HEK293 (cell line): ENCODE measurements at regions not wholly inside any gene's neighbourhood (a gene's known extent, or its start where the extent isn't known, plus 50 kb on each side); places are given as distances from the start of the nearest gene placed in this dataset.

Experiments used
- CTCF ChIP-seq: fragments of 450-650 bp; formaldehyde crosslinking; IDR thresholded peaks from 2 replicates; pipeline ENCODE4 v1.5.1; 2016; ENCODE audit warnings: missing biosample characterization, missing genetic modification characterization
- HOXA7 ChIP-seq: sonication (generic); formaldehyde crosslinking; IDR thresholded peaks from 2 replicates; pipeline ENCODE4 v1.8.1; 2022; ENCODE audit warnings: missing genetic modification reagents, borderline replicate concordance
- KLF8 ChIP-seq: fragments of 450-650 bp; formaldehyde crosslinking; IDR thresholded peaks from 2 replicates; pipeline ENCODE4 v1.5.1; 2016; ENCODE audit warnings: missing biosample characterization, missing genetic modification characterization
- YY1 ChIP-seq: fragments of 450-650 bp; formaldehyde crosslinking; IDR thresholded peaks from 2 replicates; pipeline ENCODE4 v1.5.1; 2018; ENCODE audit warnings: missing biosample characterization, missing genetic modification characterization
- ZBTB20 ChIP-seq: fragments of 450-650 bp; formaldehyde crosslinking; IDR thresholded peaks from 2 replicates; pipeline ENCODE4 v1.5.1; 2016; ENCODE audit warnings: missing biosample characterization, missing genetic modification characterization
- ZEB2 ChIP-seq: fragments of 450-650 bp; formaldehyde crosslinking; IDR thresholded peaks from 2 replicates; pipeline ENCODE4 v1.5.1; 2016; ENCODE audit warnings: missing biosample characterization, missing genetic modification characterization
- ZNF146 ChIP-seq: fragments of 450-650 bp; formaldehyde crosslinking; IDR thresholded peaks from 2 replicates; pipeline ENCODE4 v1.5.1; 2016; ENCODE audit warnings: missing biosample characterization, missing genetic modification characterization
- ZNF24 ChIP-seq: fragments of 450-650 bp; formaldehyde crosslinking; IDR thresholded peaks from 2 replicates; pipeline ENCODE4 v1.5.1; 2016; ENCODE audit warnings: missing biosample characterization, missing genetic modification characterization
- ZNF571 ChIP-seq: fragments of 450-650 bp; formaldehyde crosslinking; IDR thresholded peaks from 2 replicates; pipeline ENCODE4 v1.5.0; 2017; ENCODE audit warnings: missing biosample characterization, missing genetic modification characterization

- TF ChIP-seq CTCF (tag by site-specific recombination) (no peak), HOXA7 (CRISPR knock-in tag) (no peak), ZNF24 (no peak), ZBTB20 (tag by site-specific recombination) (no peak), KLF8 (tag by site-specific recombination) (no peak), ZNF146 (tag by site-specific recombination) (no peak), ZNF571 (tag by site-specific recombination) (no peak), ZEB2 (tag by site-specific recombination) (no peak), YY1 (no peak)
These were observed 271.5 kb downstream of the TGFB2 start for GRCh38 chr1:218616681-218617080.
